Stimulated activated naive CD8-positive, alpha-beta T cell treated with anti-CD3 and anti-CD28 coated beads, Interleukin-15, amount 100 ng/mL, for 72 hours (primary cell): ENCODE measurements at regions not wholly inside any gene's neighbourhood (a gene's known extent, or its start where the extent isn't known, plus 50 kb on each side); places are given as distances from the start of the nearest gene placed in this dataset.

Experiments used
- ATAC-seq: fragments of 150-1000 bp; cut with Tn5 transposase; 2 replicates; pipeline ENCODE4 v1.10.0; 2021; ENCODE audit warnings: mild to moderate bottlenecking, moderate library complexity
- DNase-seq, 2 donors: peaks; one replicate each; pipeline ENCODE4 v3.0.0; 2021 to 2022
- H3K27ac Mint-ChIP-seq, 2 donors: one replicate each; pipeline ENCODE4 v1.8.0; 2022; ENCODE audit warnings: mild to moderate bottlenecking in 2 of 2, mixed read lengths in 2 of 2, moderate library complexity in 2 of 2
- H3K27me3 Mint-ChIP-seq: one replicate; pipeline ENCODE4 v1.8.0; 2022; ENCODE audit warnings: mixed read lengths
- H3K4me1 Mint-ChIP-seq: one replicate; pipeline ENCODE4 v1.8.0; 2022; ENCODE audit warnings: mild to moderate bottlenecking, mixed read lengths
- H3K4me3 Mint-ChIP-seq, 2 donors: one replicate each; pipeline ENCODE4 v1.8.0; 2022; ENCODE audit warnings: mild to moderate bottlenecking in 2 of 2, mixed read lengths in 2 of 2, moderate library complexity in 1 of 2
- H3K9me3 Mint-ChIP-seq, 2 donors: one replicate each; pipeline ENCODE4 v1.8.0; 2022; ENCODE audit warnings: mixed read lengths in 2 of 2

DNA sequence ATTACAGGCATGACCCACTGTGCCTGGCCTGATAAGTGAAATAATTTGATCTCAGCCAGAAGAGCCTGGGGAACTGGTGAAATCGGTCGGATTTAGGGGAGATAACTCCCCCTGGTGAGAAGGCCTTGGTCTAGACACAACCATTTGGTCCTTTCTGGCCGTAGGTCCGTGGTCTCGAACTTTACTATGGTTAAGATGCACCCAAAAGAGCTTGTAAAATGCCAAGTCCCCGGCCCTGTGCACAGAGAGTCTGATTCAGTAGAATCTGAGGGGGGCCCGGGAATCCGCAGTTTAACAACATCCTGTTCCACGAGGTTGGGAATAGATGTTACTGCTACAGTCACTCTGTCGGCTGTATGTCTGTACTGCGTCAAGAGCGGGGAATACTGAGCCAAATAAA is 140.7 kb downstream of the C9orf50 start:
- Mint-ChIP-seq H3K4me1 (peaks cover 28% of the 10 kb centered on the region), H3K4me3 (no peak overlapping the region), H3K27me3 (peaks cover 17% of the 10 kb centered on the region), H3K9me3 (no peaks in the 10 kb centered on the region), H3K27ac (no peak overlapping the region)
- DNase-seq (no peak), ATAC-seq (no peak)

DNA sequence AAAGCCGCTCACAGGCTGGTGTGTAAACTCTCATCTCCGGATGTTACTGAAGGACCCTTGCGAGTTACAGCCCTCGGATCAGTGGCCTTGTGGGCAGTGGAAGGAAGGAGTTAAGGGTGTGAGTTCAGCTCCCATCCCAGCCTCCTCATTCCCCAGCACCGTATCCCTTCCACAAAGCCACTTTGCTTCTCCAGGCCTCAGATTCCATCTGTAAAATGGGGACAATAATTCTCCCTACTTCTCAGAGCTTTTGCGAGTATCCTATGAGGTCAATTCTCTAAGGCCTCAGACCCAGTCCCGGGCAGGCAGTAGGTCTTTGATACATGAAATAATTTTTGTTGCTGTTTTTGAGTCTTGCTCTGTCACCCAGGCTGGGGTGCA is 141.3 kb downstream of the C9orf50 start:
- ATAC-seq, result no peak
- Mint-ChIP-seq H3K27me3 (peaks cover 17% of the 10 kb centered on the region), H3K27ac (no peak overlapping the region), H3K4me3 (no peak overlapping the region), H3K9me3 (no peaks in the 10 kb centered on the region), H3K4me1 (peaks cover 22% of the 10 kb centered on the region)
- DNase-seq, result no peak

DNA sequence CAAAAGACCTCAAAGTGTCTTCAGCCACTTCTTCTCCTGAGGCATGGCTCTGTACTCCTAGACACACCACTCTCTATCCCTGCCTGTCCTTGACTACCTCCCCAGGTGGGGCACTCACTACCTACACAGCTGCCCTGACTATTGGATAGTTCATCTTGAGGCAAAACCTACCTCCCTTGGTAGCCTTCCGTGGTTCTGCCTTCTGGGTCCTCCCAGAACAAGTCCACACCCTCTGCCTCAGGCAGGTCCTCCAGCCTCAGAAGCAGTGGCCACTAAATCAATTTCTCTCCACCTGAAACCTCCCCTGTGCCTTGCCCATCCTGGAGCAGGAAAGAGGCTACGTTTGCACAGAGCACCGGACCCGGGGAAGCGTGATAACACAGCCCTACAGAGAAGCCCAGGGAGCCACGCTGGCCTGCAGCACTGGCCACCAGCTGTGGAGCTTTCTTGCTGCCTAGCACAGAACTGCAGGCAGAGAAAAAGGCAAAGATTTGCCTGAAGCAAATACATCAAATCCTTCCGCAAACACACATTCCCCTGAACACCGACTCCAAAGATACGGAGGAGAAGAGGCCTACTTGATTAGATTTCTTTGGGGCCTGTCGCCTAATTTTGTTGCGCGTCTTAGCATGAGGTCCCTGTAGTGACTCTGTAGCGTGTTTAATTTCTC is 141.8 kb downstream of the C9orf50 start:
- peaks cover 17% of the 10 kb centered on the region for H3K27me3 Mint-ChIP-seq
- H3K9me3 Mint-ChIP-seq, result no peaks in the 10 kb centered on the region
- ATAC-seq (no peak), DNase-seq (no peak)
- peak overlapping the region in 1 of 2 donors; percentile 47 for H3K27ac Mint-ChIP-seq
- H3K4me1 Mint-ChIP-seq, result peaks cover 20% of the 10 kb centered on the region
- no peak overlapping the region for H3K4me3 Mint-ChIP-seq

DNA sequence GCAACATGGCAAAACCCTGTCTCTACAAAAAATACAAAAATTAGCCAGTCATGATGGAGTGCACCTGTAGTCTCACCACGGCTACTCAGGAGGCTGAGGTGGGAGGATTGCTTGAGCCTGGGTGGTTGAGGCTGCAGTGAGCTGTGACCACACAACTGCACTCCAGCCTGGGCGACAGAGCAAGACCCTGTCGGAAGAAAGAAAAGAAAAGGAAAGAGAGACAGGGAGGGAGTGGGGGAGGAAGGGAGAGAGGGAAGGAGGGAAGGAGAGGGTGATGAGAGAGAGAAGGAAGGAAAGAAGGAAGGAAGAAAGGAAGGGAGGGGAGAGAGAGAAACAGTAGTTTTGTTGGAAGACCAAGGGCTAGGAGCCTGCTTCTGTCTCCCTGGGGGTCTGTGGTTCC is 142.4 kb downstream of the C9orf50 start:
- ATAC-seq, result no peak
- no peak overlapping the region for H3K27ac Mint-ChIP-seq
- H3K9me3 Mint-ChIP-seq, result no peaks in the 10 kb centered on the region
- H3K4me3 Mint-ChIP-seq, result no peak overlapping the region
- H3K4me1 Mint-ChIP-seq, result peaks cover 19% of the 10 kb centered on the region
- peaks cover 17% of the 10 kb centered on the region for H3K27me3 Mint-ChIP-seq
- no peak for DNase-seq

DNA sequence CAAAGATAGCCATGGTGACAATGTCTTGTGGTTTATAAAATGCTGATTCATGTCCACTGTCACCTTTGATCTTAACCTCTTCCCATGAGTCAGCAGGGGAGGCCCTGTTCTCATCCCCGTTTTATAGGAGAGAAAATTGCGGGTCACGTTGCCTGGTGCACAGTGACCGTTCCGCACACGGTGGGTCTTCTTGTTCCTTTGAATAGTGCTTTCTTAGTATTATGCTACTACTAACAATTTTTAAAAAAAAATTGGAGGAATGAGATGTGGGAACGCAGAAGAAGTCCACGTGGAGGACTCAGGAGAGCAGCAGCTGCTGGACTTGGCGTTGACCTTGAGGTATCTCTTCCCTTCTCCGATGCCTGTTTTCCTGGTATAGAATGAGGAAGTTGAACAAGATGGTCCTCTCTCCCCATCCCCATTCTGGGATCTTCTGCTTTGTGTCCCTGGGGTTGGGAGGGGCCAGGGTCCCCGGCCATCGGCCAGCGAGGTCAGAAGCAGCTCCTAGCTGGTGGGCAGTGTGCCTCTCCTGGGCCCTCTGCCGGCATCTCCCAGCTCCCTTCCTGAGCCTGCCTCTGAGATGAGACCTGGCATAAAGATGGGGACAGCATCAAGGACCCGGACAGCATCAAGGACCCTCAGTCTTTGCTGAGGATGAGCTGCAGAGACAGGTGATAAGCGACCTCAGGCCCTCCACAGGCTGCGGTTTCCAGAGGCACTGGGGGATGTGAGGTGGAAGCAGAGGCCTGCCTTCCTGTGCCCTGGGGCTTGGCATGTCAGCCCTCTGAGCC is 143.9 kb downstream of the C9orf50 start:
- Mint-ChIP-seq H3K4me1 (peaks cover 28% of the 10 kb centered on the region), H3K27me3 (peaks cover 17% of the 10 kb centered on the region), H3K4me3 (no peak overlapping the region), H3K27ac (no peak overlapping the region), H3K9me3 (no peaks in the 10 kb centered on the region)
- DNase-seq (no peak), ATAC-seq (no peak)

DNA sequence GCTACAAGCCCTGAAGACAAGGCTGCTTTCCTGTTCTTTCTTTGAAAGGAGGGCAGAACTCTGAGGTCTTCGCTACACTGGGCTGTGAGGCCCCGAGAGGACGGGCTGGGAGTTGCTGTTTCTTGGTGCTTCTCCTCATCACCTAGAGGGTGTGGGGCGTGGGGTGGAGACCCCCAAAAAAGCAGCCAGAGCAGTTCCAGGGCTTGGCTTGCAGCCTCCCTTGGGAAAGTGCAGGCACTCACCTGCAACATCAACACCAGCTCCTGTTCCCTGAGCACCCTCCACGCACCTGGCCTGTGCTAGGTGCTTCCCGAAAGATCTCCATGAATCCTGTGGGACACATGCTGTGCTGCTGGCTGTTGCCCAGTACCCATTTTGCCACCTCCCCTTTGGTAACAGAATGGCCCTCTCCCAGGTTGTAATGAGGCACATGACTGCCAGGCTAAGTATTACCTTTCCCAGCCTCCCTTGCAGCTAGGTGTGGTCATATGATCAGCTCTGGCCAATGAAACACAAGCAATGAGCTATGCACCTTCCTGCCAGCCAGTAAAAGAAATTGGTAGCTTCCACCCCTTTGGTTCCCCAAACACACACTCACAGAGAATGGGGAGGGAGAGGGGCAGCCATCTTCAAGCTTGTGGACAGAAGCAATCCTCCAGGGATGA is 146.0 kb downstream of the C9orf50 start:
- no peak overlapping the region for H3K27ac Mint-ChIP-seq

DNA sequence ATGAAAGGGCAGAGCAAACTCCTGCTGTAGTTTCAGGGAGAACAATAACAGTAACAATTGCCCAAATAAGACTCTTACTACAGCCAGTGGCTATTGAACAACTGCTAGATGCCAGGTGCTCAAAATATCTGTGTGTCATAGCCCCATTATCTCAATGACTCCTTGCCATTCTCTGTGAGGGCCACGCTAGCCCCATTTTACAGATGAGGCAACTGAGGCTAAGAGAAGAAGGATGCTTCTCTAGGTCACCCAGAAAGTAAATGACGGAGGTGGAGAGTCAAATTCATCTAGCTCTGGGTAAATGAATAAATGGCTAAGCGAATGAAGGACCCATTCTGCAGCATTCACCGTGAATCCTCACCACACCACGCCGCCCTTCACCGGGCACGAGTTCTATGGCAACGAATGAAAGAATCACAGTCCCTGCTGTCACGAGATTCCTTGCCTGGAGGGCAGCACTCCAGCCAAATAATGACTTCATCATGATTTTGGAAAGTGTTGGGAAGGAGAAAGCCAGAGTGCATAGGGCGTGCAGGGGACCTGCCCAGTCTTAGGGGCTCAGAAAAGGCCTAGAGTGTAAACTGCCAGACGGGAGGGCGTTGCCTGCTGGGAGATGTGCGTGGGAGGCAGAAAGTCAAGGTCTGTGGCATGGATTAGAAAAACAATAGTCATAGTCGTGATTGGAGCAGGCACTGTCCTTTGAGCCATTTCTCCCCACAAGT is 147.2 kb downstream of the C9orf50 start:
- H3K4me3 Mint-ChIP-seq, result no peak overlapping the region
- peak overlapping the region in 1 of 2 donors; percentile 9 for H3K27ac Mint-ChIP-seq
- no peak for DNase-seq
- peaks cover 52% of the 10 kb centered on the region for H3K4me1 Mint-ChIP-seq
- no peaks in the 10 kb centered on the region for H3K9me3 Mint-ChIP-seq
- no peaks in the 10 kb centered on the region for H3K27me3 Mint-ChIP-seq
- no peak for ATAC-seq

More for the DNA sequence above, 146.0 kb downstream of the C9orf50 start:
- H3K4me1 Mint-ChIP-seq, result peaks cover 48% of the 10 kb centered on the region
- no peaks in the 10 kb centered on the region for H3K27me3 Mint-ChIP-seq
- DNase-seq (no peak), ATAC-seq (no peak)
- no peak overlapping the region for H3K4me3 Mint-ChIP-seq
- no peaks in the 10 kb centered on the region for H3K9me3 Mint-ChIP-seq

DNA sequence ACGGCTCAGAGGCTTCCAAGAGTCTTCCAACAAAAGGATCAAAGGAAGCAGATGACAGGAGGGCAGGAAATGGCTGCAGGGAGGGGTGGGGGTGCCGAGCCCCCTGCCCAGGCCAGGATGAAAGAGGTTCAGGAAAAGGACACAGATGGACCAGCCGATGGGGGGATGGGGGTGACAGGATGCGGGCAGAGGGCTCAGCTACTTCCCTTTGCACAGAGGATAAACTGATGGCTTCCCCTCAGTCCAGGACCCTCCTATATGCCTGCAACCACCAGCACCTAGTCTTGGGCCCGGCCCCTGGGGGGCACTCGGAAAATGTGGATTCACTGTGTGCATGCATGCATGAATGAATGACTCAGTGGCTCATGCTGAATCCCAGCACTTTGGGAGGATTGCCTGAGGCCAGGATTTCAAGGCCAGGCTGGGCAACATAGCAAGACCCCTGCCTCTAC is 148.2 kb downstream of the C9orf50 start:
- no peaks in the 10 kb centered on the region for H3K9me3 Mint-ChIP-seq
- H3K27me3 Mint-ChIP-seq, result no peaks in the 10 kb centered on the region
- H3K4me3 Mint-ChIP-seq, result no peak overlapping the region
- ATAC-seq (no peak), DNase-seq (no peak)
- H3K27ac Mint-ChIP-seq, result no peak overlapping the region
- peaks cover 52% of the 10 kb centered on the region for H3K4me1 Mint-ChIP-seq

DNA sequence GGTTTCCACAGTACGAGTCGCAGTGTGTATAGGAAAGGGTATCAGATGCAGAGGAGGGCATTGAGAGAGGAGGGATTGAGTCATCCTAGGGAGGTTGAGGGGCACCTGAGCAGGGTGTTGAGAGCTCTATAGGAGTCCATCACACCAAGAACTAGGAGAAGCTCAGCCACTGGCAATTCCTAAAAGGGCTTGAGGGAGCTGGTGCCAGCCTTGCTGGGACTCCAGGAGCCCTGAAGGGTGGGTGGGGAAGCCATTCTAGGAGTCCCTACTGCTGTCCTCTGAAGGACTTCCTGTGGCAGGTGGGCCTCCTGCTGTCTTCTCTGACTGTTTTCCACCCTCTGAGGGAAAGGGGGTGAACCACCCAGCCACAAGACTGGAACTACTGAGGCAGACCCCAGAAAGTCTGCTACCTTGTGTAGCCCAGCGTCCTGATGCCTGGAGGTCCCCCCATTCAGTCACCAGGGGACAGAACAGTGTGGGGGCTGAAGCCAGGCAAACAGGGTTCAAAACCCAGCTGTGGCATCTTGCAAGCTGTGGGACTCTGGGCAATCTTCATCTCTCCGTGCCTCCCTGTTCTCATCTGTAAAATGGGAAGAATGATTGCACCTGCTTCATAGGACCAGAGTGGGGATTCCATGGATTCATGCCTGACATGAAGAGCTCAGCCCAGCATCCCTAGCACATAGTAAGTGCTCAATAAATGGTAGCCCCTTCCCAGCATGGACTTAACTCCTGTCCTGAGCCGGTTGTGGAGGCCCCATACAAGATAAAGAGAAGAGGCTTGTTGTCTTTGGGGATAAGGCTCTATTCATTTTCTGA is 149.5 kb downstream of the C9orf50 start:
- DNase-seq (peak; percentile 25 to 31), ATAC-seq (peak; percentile 92)
- peak overlapping the region; percentile 61 to 86 for H3K27ac Mint-ChIP-seq
- H3K4me1 Mint-ChIP-seq, result peaks cover 46% of the 10 kb centered on the region
- no peaks in the 10 kb centered on the region for H3K27me3 Mint-ChIP-seq
- no peaks in the 10 kb centered on the region for H3K9me3 Mint-ChIP-seq
- H3K4me3 Mint-ChIP-seq, result peak overlapping the region; percentile 24 to 45

DNA sequence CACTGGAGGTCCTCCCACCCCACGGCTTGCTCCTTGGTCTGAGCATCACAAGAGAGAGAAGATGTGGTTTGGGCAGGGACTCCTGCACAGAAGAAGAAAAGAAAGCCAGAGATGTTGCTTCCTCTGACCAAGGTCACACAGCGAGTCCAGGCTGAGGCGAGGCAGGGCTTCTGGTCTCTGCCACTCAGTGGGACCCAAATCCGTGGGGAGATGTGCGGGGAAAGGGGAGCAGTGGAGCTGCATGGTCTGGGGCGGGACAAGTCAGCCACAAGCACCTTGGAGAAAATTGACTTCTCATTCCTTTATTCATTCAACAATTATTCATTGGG is 150.9 kb downstream of the C9orf50 start:
- no peaks in the 10 kb centered on the region for H3K27me3 Mint-ChIP-seq
- no peak overlapping the region for H3K27ac Mint-ChIP-seq
- H3K4me3 Mint-ChIP-seq, result peak overlapping the region in 1 of 2 donors; percentile 43
- peaks cover 56% of the 10 kb centered on the region for H3K4me1 Mint-ChIP-seq
- no peak for DNase-seq
- no peaks in the 10 kb centered on the region for H3K9me3 Mint-ChIP-seq
- ATAC-seq, result no peak

DNA sequence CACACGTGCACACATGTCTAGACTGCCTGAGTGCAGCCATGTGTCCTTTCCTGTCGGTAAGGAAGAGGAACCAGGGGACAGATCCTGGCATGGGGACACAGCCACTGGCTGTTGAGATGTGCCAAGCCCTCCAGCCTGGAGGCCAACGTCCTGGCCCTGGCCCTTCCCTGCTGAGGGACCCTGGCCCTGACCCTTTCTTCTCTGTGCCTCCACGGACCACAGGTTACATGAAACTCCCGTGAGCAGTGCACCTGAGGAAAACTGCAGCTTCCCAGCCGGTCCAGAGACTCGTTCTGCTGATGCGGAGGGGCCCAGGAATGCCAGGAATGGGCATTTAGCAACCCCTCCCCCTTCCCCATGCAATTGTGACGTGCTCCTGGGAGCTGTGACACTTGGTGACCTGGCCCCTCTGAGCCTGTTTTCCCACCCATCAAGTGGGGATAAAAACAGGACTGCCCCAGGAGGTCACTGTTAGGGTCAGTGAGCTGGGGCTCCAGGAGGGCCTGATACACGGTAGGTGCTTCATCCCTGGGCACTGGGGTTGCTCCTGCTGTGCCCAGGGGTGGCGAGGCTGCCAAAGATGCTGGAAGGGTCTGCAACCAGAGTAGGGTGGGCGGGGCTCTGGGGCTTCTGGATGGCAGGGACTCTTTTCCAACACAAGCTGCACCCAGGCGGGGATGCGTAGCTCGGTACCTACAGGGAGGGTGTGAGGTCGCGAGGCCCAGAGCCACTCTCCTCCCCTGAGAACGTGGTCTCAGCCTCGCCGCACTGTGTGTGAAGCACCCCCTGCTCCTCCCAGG is 151.5 kb downstream of the C9orf50 start:
- Mint-ChIP-seq H3K4me3 (peak overlapping the region in 1 of 2 donors; percentile 43), H3K4me1 (peaks cover 56% of the 10 kb centered on the region), H3K27ac (no peak overlapping the region), H3K27me3 (no peaks in the 10 kb centered on the region), H3K9me3 (no peaks in the 10 kb centered on the region)
- DNase-seq (no peak), ATAC-seq (no peak)

DNA sequence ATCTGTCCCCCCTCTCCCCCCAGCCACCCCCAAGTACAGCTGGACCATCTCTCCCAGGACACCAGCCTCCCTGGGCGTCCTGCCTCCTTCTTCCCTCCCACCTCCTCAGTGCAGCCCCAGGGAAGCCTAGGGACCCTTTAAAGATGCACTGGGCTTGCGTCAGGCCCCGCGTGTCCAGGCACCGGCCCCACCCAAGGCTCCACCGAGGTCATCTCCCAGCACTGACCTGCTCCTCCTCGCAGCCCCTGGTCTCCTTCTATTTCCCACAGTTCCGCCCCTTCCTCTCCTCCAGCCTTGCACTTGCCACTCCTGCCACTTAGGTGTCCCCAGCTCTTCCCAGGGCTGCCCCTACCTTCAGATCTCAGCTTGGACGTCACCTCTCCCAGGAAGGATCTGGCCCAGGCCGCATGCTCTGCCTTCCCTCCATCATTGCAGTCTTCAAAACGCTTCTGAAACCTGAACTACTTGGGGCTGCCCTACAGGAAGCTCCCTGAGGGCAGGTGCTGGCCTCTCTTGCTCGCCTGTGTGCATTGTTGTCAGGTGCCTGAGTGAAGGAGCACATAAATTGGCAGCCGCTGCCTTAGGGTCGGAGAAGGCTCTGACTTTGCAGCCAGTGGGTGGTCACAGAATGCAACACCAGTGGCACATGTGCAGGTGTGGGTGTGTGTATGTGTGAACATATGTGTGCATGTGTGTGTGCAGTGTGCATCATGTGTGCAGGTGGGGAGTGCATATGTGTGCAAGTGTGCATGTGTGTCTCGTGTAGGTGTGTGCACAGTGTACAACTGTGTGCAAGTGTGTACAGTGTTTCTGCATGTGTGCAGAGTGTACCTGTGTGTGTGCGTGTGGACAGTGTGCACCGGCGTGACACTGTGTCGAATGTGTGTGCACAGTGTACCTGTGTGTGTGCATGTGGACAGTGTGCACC is 152.9 kb downstream of the C9orf50 start:
- DNase-seq (no peak), ATAC-seq (no peak)
- H3K4me3 Mint-ChIP-seq, result no peak overlapping the region
- H3K9me3 Mint-ChIP-seq, result no peaks in the 10 kb centered on the region
- H3K27me3 Mint-ChIP-seq, result no peaks in the 10 kb centered on the region
- peaks cover 44% of the 10 kb centered on the region for H3K4me1 Mint-ChIP-seq
- H3K27ac Mint-ChIP-seq, result no peak overlapping the region

DNA sequence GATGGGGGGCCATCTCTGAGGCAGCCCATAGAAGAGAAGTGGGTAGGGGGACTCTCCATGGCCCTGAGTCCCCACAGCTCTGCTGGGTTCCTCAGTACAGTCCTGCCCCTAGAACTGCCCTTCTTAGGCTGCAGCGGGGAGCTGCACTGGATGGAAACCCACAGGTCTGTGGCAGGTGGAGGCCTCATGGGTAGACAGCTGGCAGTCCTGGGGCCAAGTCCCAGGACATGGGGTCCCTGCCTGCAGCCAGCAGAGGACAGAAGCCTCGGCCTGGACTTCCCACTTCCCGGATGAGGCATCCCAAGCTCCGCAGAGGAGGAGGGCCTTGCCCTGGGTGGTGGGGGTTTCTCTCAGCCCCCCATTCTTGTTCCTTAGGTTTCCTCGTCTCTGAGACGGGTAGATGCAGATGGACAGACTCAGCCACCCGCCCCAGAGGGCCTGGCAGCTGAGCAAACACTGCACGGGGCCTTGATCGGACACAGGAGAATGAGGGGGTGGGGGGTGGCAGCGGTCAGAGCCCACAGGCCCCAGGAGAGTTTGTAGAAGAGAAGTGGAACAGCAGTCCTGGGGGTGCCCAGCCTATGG is 153.8 kb downstream of the C9orf50 start:
- Mint-ChIP-seq H3K9me3 (no peaks in the 10 kb centered on the region), H3K27me3 (no peaks in the 10 kb centered on the region), H3K4me1 (peaks cover 35% of the 10 kb centered on the region), H3K4me3 (no peak overlapping the region), H3K27ac (peak overlapping the region in 1 of 2 donors; percentile 77)
- DNase-seq (no peak), ATAC-seq (no peak)
